ENCODE measurements at regions not wholly inside any gene's neighbourhood (a gene's known extent, or its start where the extent isn't known, plus 50 kb on each side); places are given as distances from the start of the nearest gene placed in this dataset.

DNA sequence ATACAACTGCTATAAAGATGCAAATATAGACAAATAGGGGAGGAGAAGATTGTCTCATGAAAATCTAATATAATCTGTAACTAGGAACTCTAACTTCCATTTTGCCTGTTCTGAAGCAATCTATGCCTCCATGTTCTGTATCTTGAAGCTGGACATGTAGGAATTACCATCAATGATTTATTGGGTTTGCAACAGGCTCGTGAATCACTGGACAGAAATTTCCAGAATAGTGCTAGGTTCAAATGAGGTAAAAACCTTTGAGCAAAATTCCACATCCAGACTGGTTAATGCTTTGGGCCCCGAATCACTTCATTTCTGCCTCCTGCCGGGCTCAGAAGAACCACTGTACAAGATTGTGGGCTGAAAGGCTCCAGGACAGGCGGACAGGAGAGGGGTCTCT, 110.7 kb upstream of the CTTNBP2NL start:
- TF ChIP-seq, protein P1, sequence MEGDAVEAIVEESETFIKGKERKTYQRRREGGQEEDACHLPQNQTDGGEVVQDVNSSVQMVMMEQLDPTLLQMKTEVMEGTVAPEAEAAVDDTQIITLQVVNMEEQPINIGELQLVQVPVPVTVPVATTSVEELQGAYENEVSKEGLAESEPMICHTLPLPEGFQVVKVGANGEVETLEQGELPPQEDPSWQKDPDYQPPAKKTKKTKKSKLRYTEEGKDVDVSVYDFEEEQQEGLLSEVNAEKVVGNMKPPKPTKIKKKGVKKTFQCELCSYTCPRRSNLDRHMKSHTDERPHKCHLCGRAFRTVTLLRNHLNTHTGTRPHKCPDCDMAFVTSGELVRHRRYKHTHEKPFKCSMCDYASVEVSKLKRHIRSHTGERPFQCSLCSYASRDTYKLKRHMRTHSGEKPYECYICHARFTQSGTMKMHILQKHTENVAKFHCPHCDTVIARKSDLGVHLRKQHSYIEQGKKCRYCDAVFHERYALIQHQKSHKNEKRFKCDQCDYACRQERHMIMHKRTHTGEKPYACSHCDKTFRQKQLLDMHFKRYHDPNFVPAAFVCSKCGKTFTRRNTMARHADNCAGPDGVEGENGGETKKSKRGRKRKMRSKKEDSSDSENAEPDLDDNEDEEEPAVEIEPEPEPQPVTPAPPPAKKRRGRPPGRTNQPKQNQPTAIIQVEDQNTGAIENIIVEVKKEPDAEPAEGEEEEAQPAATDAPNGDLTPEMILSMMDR (conservative IDR thresholded peaks at IDR 0.05; ENCODE audit: low read length) = no peak
- no peak for TF ChIP-seq EZH2phosphoT487 (IDR thresholded peaks at IDR 0.05; ENCODE audit: borderline replicate concordance)
